Renal cortex interstitium (tissue), 11 donors: ENCODE measurements at regions not wholly inside any gene's neighbourhood (a gene's known extent, or its start where the extent isn't known, plus 50 kb on each side); places are given as distances from the start of the nearest gene placed in this dataset.
A peak's percentile ranks its signal among the peaks of the same experiment; 100 is the strongest.

Experiments used
- DNase-seq, 11 donors: peaks; one replicate each; pipeline ENCODE4 v3.0.0-alpha.2; 2013; ENCODE audit warnings: low read depth in 9 of 11, low spot score in 4 of 11; ENCODE audit errors: extremely low read depth in 1 of 11

DNA sequence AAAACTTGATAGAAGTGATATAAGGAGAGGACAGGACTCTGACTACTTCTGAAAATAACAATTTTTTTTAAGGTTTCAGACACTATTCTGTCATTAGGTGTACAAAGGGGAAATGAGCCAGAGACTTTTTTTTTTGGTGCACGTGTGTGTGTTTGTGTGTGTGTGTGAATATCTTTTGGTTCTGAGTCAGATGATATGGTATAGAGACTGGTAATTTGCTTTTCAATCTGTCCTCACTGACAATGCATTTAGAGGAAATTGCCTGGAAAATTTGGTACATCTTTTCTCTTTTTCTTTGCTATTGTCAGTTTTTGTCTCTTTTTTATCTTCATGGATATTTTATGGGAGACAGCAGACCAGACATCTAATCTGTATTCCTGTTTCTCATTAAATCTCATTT, 59.3 kb downstream of the DDIT4L start:
- no peak for DNase-seq

DNA sequence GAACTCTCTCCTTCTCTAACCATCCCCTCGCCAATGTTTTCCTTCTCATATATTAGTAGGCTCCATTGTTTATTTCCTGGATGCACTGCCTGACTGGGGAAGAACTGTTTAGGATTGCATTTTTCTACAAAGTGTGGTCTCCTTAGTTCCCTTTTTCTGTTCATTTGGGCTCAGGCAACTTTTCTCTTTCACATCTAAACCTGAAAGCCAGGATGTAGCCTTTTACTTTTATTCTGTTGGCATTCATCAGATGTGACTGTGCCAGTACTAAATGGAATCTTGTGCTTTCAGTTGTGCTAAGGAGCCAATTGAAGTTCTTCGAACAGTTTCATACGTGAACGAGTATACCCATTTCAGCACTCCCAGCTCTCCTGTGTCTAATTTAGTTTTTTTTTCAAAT, 59.8 kb downstream of the DDIT4L start:
- DNase-seq, result no peak

DNA sequence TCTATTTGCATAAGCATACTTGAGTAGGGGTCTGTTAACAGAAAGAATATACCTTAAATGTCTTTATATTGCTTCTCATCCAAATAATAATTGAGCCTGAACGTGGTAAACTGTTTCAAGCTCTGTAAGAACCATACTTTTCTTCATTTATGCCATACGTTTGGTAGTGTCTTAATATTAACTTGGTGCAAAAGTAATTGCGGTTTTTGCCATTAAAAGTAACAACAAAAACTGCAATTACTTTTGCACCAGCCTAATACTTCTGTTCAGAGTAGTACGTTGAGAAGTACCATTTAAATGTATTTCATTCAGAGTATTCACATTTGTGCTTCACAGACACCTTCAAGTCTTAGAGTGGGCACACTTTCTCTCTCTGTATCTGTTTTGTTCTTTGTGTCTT, 60.5 kb downstream of the DDIT4L start:
- DNase-seq, result no peak

DNA sequence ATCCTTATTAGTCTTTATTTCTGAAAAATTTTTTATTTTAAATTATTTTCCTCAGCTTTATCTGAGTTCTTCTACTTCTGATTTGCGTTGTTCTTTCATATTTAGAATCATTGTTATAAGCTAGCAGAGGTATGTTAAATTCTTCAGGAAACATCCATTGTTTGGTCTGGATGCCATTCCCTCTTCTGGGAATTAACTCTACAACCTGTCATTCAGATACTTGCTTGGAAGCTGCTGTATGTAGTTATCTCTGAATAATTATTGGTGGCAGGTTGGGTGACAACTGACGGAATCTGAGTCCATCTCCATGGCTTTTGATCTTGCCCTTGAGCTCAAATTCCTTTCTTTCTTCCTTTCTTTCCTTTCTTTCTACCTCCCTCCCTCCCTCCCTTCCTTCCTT, 61.9 kb downstream of the DDIT4L start:
- no peak for DNase-seq

DNA sequence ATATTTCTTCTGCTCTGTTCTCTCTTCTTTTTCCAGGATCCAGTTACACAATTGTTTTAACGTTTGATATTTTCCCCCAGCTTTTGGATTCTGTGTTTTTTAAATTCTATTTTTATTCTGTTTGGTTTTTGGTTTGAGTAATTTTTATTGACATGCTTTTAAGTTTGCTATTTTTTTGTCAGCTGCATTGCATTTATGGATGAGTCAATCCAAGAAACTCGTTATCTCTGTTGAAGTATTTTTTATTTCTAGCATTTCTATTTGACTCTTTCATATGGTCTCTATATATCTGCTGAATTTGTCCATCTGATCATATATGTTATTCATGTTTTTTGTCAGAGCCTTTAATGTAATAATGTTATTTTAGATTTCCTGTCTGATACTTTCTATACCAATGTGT, 65.6 kb downstream of the DDIT4L start:
- no peak for DNase-seq

DNA sequence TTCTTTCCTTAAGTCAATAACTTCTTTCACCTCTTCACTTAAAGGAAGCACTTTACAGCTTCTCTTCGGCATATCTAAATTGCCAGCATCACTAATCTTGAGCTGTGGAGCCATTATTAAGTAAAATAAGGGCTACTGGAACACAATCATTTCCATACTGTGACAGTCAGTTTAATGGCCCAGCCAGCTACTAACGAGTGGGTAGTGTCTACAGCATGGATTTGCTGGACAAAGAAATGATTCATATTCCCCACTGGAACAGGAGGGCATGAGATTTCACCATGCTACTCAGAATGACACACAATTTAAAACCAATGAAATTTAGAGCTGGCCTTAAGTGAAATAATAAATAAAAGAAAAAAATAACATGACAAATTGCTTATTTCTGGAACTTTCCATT, 72.1 kb downstream of the DDIT4L start:
- DNase-seq, result no peak

DNA sequence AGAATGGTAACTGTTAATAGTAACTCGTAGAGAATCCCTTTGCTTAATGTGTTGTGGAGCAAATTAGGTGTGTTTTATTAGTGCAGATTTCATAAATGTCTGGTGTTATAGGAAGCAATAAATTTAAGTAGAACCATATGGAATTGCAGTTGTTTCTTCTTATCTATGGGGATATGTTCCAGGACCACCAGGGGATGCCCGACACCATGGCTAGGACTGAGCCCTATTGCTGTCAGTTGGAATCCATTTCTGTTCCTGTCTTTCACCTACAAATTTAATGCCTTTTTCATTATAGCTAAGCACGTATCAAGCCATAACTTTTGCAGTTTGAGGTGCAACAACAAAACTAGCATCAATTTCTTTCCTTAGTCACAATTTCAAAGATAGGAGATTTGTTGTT, 72.5 kb downstream of the DDIT4L start:
- DNase-seq, result peak in 3 of 11 donors; percentile 10 to 38 (median 29)

DNA sequence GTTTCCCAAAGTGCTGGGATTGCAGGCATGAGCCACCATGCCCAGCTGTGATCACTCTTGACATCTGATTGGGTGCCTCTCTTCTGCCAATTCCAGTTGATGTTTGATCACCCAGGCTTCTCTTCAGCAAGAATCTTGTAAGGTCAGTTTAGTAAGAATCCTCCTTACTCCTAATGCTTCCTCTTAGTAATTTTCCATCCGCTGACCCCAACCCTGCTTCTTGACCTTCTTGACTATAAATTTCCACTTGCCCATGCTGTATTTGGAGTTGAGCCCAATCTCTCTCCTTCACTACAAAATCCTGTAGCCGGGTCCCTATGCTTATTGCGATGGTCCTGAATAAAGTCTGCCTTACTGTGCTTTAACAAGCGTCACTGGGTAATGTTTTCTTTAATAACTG, 75.4 kb downstream of the DDIT4L start:
- DNase-seq, result no peak

DNA sequence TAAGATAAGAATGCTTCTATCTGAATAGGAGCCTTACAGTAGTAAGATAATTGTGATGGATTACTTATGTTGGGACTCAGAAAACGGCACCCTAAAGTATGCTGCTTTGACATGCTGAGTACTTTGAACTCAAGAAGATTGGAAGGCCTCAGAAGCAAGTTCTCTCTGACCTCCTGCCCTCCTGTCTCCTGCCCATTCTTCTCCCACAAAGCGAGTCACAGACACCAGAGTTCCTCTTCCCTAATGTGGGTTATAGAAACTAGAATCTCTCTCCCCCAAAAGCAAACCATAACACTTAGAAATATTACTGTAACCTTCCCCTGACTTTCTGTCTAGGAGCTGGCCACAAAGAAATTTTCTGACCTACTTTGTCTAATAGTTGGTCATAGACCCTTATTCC, 76.5 kb downstream of the DDIT4L start:
- DNase-seq, result no peak

DNA sequence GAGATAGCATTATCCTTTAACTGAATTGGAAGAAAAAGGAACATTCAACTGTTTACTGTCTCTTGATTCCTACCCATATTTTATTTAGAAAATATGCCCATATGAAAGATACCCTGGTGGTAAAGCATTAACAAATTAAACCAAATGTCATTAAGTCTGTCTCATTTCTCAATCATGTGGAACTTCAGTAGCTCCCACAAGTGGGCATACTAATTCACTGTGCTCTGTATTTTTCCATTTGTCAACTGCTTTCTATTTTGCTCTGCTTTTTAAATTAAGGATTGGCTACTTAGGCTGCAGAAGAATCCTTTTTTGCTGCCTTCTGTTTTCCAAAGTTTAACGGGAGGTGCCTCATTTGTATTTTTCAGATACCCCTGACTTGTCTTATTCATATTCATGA, 77.2 kb downstream of the DDIT4L start:
- DNase-seq, result no peak

DNA sequence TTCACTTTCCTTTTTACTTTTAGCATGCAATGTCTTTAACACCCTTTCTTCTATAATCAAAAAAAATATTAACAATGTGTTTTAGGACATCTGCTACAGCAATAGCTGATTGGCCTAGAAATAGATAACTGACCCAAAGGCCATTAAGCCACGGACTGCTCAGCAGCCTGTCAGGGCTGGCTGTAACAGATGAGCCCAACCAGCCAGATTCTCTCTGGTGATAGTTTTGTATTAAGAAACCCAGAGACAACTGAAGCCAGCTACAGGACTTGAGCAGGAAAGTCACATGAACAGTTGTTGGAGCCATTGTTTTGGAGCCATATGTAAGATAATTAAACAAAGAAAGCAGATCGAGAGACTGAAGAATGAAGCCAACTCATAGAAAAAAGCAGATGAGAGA, 80.3 kb downstream of the DDIT4L start:
- no peak for DNase-seq

DNA sequence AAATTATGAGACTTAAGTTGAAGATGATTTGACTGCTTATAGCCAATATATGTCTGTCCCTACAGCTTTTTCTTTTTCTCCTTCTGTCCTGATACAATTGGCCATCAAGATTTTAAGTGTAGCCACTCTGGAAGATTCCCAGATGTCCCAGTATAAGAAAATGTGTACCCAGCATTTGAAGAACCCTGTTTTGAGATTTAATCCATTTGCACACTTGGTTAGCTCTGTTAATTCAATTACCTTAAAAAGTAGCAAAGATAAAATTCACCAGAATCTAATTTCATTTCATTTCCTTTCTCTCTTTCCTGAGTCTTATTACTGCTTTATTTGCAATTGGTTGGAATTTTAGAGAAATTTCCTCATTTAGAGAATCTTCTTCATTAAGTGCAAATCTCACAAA, 81.4 kb downstream of the DDIT4L start:
- DNase-seq, result no peak

DNA sequence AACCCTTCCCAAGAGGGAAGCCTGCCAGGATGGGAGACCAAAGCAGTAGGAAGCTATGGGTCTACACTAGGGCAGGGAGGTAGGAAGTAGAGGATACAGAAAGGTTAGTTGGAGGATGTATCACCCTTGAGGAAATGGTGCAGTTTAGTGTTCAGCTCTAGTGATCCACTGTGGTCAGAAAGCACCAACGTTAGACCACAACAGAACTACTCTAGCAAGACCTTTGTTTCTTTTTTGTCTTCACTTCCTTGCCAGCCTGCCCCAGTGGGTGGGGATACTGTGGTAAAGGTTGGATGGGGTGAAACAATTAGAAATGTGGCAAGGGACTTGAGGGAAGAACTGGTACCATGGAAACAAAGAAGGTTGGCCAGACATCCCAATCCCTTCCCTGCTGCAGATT, 83.3 kb downstream of the DDIT4L start:
- DNase-seq, result no peak

DNA sequence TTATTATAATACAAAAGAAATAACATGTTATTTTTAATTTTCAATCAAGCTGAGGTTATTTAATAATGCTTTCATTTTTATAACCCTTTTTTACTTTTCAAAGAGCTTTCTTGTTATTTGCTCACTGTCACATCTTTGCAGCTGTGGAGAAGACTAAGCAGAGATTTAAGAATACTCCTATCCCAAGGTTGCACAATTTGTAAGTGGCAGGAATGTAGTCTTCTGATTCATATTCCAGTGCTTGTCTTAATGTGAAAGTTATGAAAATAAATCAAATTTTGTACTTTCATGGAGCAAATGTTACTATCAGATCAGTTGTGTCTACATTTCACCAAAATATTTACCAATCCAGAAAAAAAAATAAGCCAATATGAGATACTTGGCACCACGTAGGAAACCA, 86.6 kb downstream of the DDIT4L start:
- DNase-seq, result no peak

DNA sequence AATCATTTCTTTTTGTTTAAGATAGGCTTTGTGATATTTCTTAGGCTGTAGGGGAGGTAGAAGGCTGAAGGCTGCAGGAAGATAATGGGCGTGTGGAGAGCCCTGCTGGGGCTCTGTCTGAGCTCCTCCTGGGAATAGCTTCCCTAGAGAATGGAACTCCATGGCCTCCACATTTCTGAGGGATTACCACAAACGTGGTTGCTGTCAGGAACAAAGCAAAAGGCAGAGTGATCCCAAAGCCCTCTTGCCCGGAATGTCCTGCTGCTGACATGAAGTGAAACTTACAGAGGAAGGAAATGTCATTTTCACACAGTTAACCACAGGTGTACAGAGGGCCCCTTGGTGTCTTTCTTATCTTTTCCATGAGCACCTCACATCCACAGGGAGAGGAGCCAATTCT, 89.3 kb downstream of the DDIT4L start:
- no peak for DNase-seq

DNA sequence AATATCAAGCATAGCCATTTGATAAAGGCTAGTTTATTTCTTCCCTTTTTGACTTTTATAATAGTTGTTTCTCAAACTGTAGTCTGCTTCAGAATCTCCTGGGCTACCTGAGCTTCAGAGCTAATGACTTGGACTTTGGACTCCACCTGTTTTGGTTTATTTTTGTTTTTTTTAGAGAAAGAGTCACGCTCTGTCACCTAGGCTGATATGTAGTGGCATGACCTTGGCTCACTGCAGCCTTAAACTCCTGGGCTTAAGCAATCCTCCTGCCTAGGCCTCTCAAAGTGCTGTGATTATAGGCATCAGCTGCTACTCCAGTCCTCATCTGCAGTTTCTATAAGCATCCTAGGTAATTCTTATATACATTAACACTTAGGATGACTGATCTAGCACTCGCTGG, 90.5 kb downstream of the DDIT4L start:
- no peak for DNase-seq

DNA sequence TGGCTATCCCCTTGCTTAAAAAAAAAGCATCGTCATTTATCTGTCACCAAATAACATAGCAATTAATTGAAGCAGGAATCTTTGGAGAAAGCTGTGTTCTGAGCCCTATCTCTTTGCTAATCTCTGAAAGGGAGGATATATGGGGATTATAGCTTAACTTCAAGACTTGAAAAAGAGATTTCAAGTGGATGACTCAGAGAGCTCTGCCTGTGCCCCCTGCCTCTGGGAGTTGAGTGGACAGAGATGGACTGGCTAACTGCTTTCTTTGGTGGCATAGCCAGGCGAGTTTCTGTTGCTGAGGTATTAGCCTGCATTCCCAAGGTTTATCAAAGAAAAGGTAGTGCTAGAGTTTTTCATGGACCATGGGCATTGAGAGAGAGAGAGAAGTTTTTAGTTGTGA, 91.6 kb downstream of the DDIT4L start:
- DNase-seq, result no peak

DNA sequence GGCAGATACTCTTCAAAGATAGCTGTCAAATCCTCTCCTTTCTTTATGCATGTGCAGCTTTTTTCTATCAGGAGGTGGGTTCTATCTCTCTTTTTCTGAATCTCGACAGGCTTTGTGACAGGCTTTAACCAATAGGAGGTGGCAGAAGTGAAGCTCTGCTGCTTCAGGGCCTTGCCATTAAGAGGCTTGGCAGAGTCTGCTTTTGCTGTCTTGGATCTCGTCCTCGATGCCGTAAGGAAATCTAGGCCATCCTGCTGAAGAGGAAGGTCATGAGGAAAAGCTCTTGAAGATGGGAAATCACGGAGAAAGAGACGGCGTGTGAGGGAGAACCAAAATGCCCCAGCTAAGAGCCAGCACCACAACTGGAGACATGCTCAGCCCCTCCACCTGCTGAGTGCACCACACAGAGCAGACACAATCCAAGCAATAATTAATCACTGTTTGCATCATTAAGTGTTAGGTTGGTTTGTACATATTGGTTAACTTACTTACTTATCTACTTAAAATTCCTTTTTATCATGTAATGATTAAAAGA, 92.2 kb downstream of the DDIT4L start:
- no peak for DNase-seq

DNA sequence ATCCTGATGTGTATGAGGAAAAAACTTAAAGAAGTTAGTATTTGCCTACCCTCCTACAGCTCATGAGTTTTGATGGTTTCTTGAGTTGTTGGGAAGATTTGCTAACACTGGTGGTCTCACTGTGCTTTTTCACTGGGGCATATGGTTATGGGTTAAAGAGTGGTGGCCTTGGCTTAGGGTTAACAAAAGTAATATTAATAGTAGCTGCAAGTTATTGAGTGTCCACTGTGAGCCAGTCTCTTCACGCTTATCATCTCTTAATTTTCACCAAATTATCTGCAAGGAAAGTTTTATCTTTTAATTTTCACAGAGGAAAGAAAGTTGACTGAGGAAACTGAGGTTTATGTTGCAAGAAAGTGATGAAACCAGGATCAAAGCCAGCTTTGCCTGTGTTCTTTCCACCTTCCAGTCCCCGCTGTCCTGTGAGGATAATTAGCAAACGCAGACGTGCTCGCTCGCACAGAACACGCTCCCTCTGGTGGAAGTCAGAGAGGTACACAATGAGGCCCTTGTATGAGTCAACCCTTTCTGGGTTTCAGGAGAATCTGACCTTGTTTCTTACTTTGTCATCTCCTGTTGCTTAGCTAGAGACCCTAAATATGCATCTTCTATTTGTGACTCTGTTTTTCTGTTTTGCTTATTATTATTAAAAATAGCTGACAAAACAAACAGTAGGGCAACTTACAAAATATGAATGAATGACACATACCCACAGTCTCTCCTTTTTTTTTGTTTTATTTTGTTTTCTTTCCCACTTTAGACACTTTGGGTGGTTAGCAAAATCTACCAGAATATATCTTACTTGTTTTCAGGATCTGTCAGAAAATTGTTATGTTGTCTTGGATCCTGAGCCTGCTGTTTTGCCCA, 94.3 kb downstream of the DDIT4L start:
- peak in 5 of 11 donors; percentile 27 to 46 (median 40) for DNase-seq

DNA sequence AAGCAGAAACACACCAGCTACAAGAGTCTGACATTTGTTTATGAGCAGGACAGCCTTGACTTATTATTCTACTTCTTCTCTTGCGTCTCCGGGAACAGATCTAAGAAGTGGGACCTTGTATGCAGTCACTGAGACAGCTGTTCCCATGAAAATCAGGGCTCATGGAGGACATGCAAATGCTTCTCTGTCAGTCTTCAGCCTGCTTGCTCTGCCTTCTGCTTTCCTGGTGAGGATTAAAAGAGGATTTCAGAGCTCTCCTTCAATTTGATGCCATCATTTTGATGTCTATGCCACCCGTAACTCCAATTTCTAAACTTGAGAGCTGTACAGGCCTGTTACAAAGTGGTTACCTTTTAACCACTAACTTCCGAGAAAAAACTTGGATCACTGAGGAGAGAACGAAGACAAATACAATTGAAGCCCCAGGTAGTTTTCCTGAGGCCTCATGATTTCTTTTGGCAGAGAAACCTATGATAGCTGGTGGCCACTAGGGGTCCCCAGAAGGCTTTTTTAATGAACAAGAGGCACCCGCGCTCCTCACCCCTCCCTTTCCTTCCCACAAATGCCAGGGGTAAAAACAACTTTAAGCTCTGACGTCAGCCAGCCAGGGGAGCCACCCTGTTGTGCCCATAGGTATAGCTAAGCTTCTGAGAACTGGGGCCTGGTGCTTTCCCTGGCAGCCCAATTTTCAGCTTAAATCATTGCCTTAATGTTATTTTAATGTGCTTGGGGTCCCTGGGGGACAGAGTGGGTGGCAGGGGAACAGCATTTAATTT, 97.0 kb downstream of the DDIT4L start:
- DNase-seq, result peak; percentile 44 to 83 (median 72)
